OCI-LY1 (cell line): ENCODE measurements at regions not wholly inside any gene's neighbourhood (a gene's known extent, or its start where the extent isn't known, plus 50 kb on each side); places are given as distances from the start of the nearest gene placed in this dataset.

ENCODE experiments used
- H2AFZ ChIP-seq: fragments of 200-600 bp; sonication (generic), shearing (Covaris generic); 2 replicates; pipeline ENCODE4 v1.6.0; 2014; ENCODE audit warnings: antibody characterized with exemption, mild to moderate bottlenecking, low read length
- H3F3A ChIP-seq: fragments of 200-600 bp; sonication (generic), shearing (Covaris generic); 2 replicates; pipeline ENCODE4 v1.6.0; 2014; ENCODE audit warnings: mild to moderate bottlenecking, antibody characterized with exemption, low read length, moderate library complexity; ENCODE audit not compliant: insufficient read depth
- H3K27ac ChIP-seq: fragments of 200-600 bp; sonication (generic); 2 replicates; pipeline ENCODE4 v1.5.1; 2014; ENCODE audit warnings: low read length, mixed run types, mild to moderate bottlenecking, low read depth; ENCODE audit not compliant: poor library complexity, severe bottlenecking
- H3K27me3 ChIP-seq: fragments of 200-600 bp; sonication (generic); 2 replicates; pipeline ENCODE4 v1.6.0; 2014; ENCODE audit warnings: antibody characterized with exemption, mild to moderate bottlenecking, low read length, moderate library complexity; ENCODE audit not compliant: insufficient read depth
- H3K36me3 ChIP-seq: fragments of 200-600 bp; sonication (generic); 2 replicates; pipeline ENCODE4 v1.6.1; 2014; ENCODE audit warnings: mild to moderate bottlenecking, antibody characterized with exemption, low read length, moderate library complexity, mixed read lengths; ENCODE audit not compliant: insufficient read depth
- H3K4me1 ChIP-seq: fragments of 200-600 bp; sonication (generic); 2 replicates; pipeline ENCODE4 v1.5.1; 2014; ENCODE audit warnings: mild to moderate bottlenecking, low read length, moderate library complexity; ENCODE audit not compliant: insufficient read depth, severe bottlenecking
- H3K4me2 ChIP-seq: fragments of 200-600 bp; sonication (generic), shearing (Covaris generic); 2 replicates; pipeline ENCODE4 v1.6.1; 2014; ENCODE audit warnings: low read length
- H3K4me3 ChIP-seq: fragments of 200-600 bp; sonication (generic); 2 replicates; pipeline ENCODE4 v1.5.1; 2014; ENCODE audit warnings: low read length, low read depth, mild to moderate bottlenecking, mixed read lengths; ENCODE audit not compliant: poor library complexity, severe bottlenecking
- H3K79me2 ChIP-seq: fragments of 200-600 bp; shearing (Covaris generic); 2 replicates; pipeline ENCODE4 v1.6.1; 2016; ENCODE audit warnings: mixed run types, low read length, mixed read lengths; ENCODE audit not compliant: insufficient read depth
- H3K9ac ChIP-seq: fragments of 200-600 bp; sonication (generic), shearing (Covaris generic); 2 replicates; pipeline ENCODE4 v1.6.1; 2014; ENCODE audit warnings: mild to moderate bottlenecking, low read length, mixed read lengths
- H3K9me2 ChIP-seq: fragments of 200-600 bp; sonication (generic), shearing (Covaris generic); 2 replicates; pipeline ENCODE4 v1.6.1; 2014; ENCODE audit warnings: low read depth, mild to moderate bottlenecking, low read length, mixed read lengths
- H3K9me3 ChIP-seq: fragments of 200-600 bp; shearing (Covaris generic); 2 replicates; pipeline ENCODE4 v1.6.1; 2014; ENCODE audit warnings: low read length, mixed read lengths
- H4K20me1 ChIP-seq: fragments of 200-600 bp; sonication (generic), shearing (Covaris generic); 2 replicates; pipeline ENCODE4 v1.6.0; 2016; ENCODE audit warnings: mild to moderate bottlenecking, low read length; ENCODE audit not compliant: insufficient read depth
- CTCF ChIP-seq: fragments of 200-600 bp; sonication (generic), shearing (Covaris generic); IDR thresholded peaks from 2 replicates; pipeline ENCODE4 v1.5.1; 2017; ENCODE audit warnings: mild to moderate bottlenecking, antibody characterized with exemption, low read length, moderate library complexity, mixed read lengths
- EZH2 ChIP-seq: fragments of 200-600 bp; sonication (generic), shearing (Covaris generic); IDR thresholded peaks from 2 replicates; pipeline ENCODE4 v1.8.0; 2017; ENCODE audit warnings: borderline replicate concordance, mixed run types, mild to moderate bottlenecking, antibody characterized with exemption, low read length, moderate library complexity, mixed read lengths

- H3K9me3 ChIP-seq, result no peaks in the 10 kb centered on the region
- no peaks in the 10 kb centered on the region for H3K27me3 ChIP-seq
- no peaks in the 10 kb centered on the region for H3K9me2 ChIP-seq
- no peaks in the 10 kb centered on the region for H3K4me1 ChIP-seq
- no peak overlapping the region for H3K27ac ChIP-seq
- H3K4me2 ChIP-seq, result no peak overlapping the region
- H4K20me1 ChIP-seq, result no peaks in the 10 kb centered on the region
- no peak overlapping the region for H2AFZ ChIP-seq
- no peaks in the 10 kb centered on the region for H3K36me3 ChIP-seq
- TF ChIP-seq EZH2, result no peak
- TF ChIP-seq CTCF, result no peak
- no peak overlapping the region for H3K9ac ChIP-seq
- H3K79me2 ChIP-seq, result no peaks in the 10 kb centered on the region
- no peak overlapping the region for H3K4me3 ChIP-seq
- no peaks in the 10 kb centered on the region for H3F3A ChIP-seq
Observed at GRCh38 chr4:159837071-159837470, 734.2 kb downstream of the RAPGEF2 start.

GRCh38 chr4:159855731-159856130, 752.9 kb downstream of the RAPGEF2 start:
- H3K27me3 ChIP-seq, result no peaks in the 10 kb centered on the region
- no peaks in the 10 kb centered on the region for H3K9me3 ChIP-seq
- H3K79me2 ChIP-seq, result no peaks in the 10 kb centered on the region
- no peak overlapping the region for H3K27ac ChIP-seq
- no peaks in the 10 kb centered on the region for H3K36me3 ChIP-seq
- no peak overlapping the region for H3K9ac ChIP-seq
- no peaks in the 10 kb centered on the region for H3K4me1 ChIP-seq
- H2AFZ ChIP-seq, result no peak overlapping the region
- no peak overlapping the region for H3K4me2 ChIP-seq
- H4K20me1 ChIP-seq, result no peaks in the 10 kb centered on the region
- TF ChIP-seq EZH2 (no peak), CTCF (no peak)
- no peaks in the 10 kb centered on the region for H3K9me2 ChIP-seq
- H3F3A ChIP-seq, result no peaks in the 10 kb centered on the region
- no peak overlapping the region for H3K4me3 ChIP-seq

- H3F3A ChIP-seq, result no peaks in the 10 kb centered on the region
- H3K4me3 ChIP-seq, result no peak overlapping the region
- H3K9me3 ChIP-seq, result no peaks in the 10 kb centered on the region
- no peaks in the 10 kb centered on the region for H3K36me3 ChIP-seq
- H3K27me3 ChIP-seq, result no peaks in the 10 kb centered on the region
- no peaks in the 10 kb centered on the region for H3K9me2 ChIP-seq
- no peaks in the 10 kb centered on the region for H4K20me1 ChIP-seq
- H3K27ac ChIP-seq, result no peak overlapping the region
- H2AFZ ChIP-seq, result no peak overlapping the region
- no peaks in the 10 kb centered on the region for H3K79me2 ChIP-seq
- TF ChIP-seq EZH2 (no peak), CTCF (no peak)
- no peak overlapping the region for H3K4me2 ChIP-seq
- H3K4me1 ChIP-seq, result no peaks in the 10 kb centered on the region
- no peak overlapping the region for H3K9ac ChIP-seq
Observed at GRCh38 chr4:159856451-159856850, 753.6 kb downstream of the RAPGEF2 start.
